Loucy (cell line): ENCODE measurements at regions not wholly inside any gene's neighbourhood (a gene's known extent, or its start where the extent isn't known, plus 50 kb on each side); places are given as distances from the start of the nearest gene placed in this dataset.

Experiments used
- H2AFZ ChIP-seq: fragments of 200-600 bp; sonication (generic); 2 replicates; pipeline ENCODE4 v1.6.0; 2016; ENCODE audit warnings: antibody characterized with exemption, mild to moderate bottlenecking, low read length, moderate library complexity
- H3F3A ChIP-seq: fragments of 200-600 bp; 2 replicates; pipeline ENCODE4 v1.6.0; 2016; ENCODE audit warnings: antibody characterized with exemption, low read depth, mild to moderate bottlenecking
- H3K27me3 ChIP-seq: fragments of 200-600 bp; sonication (generic); 2 replicates; pipeline ENCODE4 v1.6.1; 2014; ENCODE audit warnings: low read length, mild to moderate bottlenecking; ENCODE audit not compliant: insufficient read depth, poor library complexity, severe bottlenecking
- H3K36me3 ChIP-seq: fragments of 200-600 bp; sonication (generic); 2 replicates; pipeline ENCODE4 v1.6.1; 2016; ENCODE audit warnings: low read length; ENCODE audit not compliant: insufficient read depth
- H3K4me1 ChIP-seq: fragments of 200-600 bp; sonication (generic); 2 replicates; pipeline ENCODE4 v1.5.1; 2014; ENCODE audit warnings: low read length, mild to moderate bottlenecking; ENCODE audit not compliant: insufficient read depth, poor library complexity, severe bottlenecking
- H3K4me2 ChIP-seq: fragments of 200-600 bp; sonication (generic); 2 replicates; pipeline ENCODE4 v1.6.0; 2014; ENCODE audit warnings: antibody characterized with exemption, low read length, low read depth, mild to moderate bottlenecking; ENCODE audit not compliant: poor library complexity, severe bottlenecking
- H3K4me3 ChIP-seq: fragments of 200-600 bp; sonication (generic); 2 replicates; pipeline ENCODE4 v1.5.1; 2014; ENCODE audit warnings: low read length, mild to moderate bottlenecking, mixed read lengths; ENCODE audit not compliant: poor library complexity, severe bottlenecking
- H3K79me2 ChIP-seq: fragments of 200-600 bp; sonication (generic); 2 replicates; pipeline ENCODE4 v1.6.1; 2014; ENCODE audit warnings: low read length; ENCODE audit not compliant: insufficient read depth
- H3K9ac ChIP-seq: fragments of 200-600 bp; sonication (generic); 2 replicates; pipeline ENCODE4 v1.6.0; 2014; ENCODE audit warnings: mild to moderate bottlenecking, low read depth, low read length, moderate library complexity; ENCODE audit not compliant: poor library complexity, severe bottlenecking
- H3K9me2 ChIP-seq: fragments of 200-600 bp; sonication (generic); replicated peaks from 2 replicates; pipeline ENCODE4 v1.6.1; 2016; ENCODE audit warnings: low read depth, low read length, mixed read lengths
- H3K9me3 ChIP-seq: fragments of 200-600 bp; sonication (generic); 2 replicates; pipeline ENCODE4 v1.6.1; 2014; ENCODE audit warnings: mild to moderate bottlenecking, antibody characterized with exemption, low read length, low read depth; ENCODE audit not compliant: insufficient read depth
- H4K20me1 ChIP-seq: fragments of 200-600 bp; sonication (generic); 2 replicates; pipeline ENCODE4 v1.6.0; 2014; ENCODE audit warnings: antibody characterized with exemption, low read length, mild to moderate bottlenecking; ENCODE audit not compliant: insufficient read depth, poor library complexity, severe bottlenecking
- EZH2phosphoT487 ChIP-seq: fragments of 200-600 bp; IDR thresholded peaks from 2 replicates; pipeline ENCODE4 v1.6.1; 2018; ENCODE audit warnings: antibody characterized with exemption, mild to moderate bottlenecking, moderate library complexity, borderline replicate concordance
- TF ChIP-seq, protein P1 (sequence below): fragments of 200-600 bp; sonication (generic); conservative IDR thresholded peaks from 2 replicates; pipeline ENCODE4 v1.5.1; 2014; ENCODE audit warnings: mild to moderate bottlenecking, antibody characterized with exemption, low read length

DNA sequence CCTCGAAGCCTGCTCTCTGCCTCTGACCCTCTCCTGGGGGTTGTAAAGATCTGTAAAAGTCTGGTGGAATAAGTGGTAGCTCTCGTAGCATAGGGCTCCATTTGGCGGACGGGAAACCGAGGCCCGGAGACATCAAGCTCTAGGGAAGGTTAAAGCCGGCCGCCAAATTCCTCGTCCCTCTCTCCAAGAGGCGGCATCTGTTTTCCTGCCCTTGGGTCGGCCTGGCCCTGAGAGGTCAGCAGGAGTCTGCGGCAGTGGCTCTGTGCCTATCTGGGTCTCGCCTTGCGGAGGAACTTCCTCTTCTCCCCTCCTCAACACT is 72.4 kb downstream of the TEX51 start:
- H3K9me3 ChIP-seq = no peaks in the 10 kb centered on the region
- no peak for TF ChIP-seq EZH2phosphoT487
- TF ChIP-seq, protein P1, sequence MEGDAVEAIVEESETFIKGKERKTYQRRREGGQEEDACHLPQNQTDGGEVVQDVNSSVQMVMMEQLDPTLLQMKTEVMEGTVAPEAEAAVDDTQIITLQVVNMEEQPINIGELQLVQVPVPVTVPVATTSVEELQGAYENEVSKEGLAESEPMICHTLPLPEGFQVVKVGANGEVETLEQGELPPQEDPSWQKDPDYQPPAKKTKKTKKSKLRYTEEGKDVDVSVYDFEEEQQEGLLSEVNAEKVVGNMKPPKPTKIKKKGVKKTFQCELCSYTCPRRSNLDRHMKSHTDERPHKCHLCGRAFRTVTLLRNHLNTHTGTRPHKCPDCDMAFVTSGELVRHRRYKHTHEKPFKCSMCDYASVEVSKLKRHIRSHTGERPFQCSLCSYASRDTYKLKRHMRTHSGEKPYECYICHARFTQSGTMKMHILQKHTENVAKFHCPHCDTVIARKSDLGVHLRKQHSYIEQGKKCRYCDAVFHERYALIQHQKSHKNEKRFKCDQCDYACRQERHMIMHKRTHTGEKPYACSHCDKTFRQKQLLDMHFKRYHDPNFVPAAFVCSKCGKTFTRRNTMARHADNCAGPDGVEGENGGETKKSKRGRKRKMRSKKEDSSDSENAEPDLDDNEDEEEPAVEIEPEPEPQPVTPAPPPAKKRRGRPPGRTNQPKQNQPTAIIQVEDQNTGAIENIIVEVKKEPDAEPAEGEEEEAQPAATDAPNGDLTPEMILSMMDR = no peak
- H3K4me1 ChIP-seq = no peaks in the 10 kb centered on the region
- H4K20me1 ChIP-seq = no peaks in the 10 kb centered on the region
- no peaks in the 10 kb centered on the region for H3F3A ChIP-seq
- no peaks in the 10 kb centered on the region for H3K27me3 ChIP-seq
- no peak overlapping the region for H2AFZ ChIP-seq
- no peak overlapping the region for H3K4me3 ChIP-seq
- no peaks in the 10 kb centered on the region for H3K9me2 ChIP-seq
- no peaks in the 10 kb centered on the region for H3K36me3 ChIP-seq
- no peak overlapping the region for H3K4me2 ChIP-seq
- no peak overlapping the region for H3K9ac ChIP-seq
- H3K79me2 ChIP-seq = no peaks in the 10 kb centered on the region

DNA sequence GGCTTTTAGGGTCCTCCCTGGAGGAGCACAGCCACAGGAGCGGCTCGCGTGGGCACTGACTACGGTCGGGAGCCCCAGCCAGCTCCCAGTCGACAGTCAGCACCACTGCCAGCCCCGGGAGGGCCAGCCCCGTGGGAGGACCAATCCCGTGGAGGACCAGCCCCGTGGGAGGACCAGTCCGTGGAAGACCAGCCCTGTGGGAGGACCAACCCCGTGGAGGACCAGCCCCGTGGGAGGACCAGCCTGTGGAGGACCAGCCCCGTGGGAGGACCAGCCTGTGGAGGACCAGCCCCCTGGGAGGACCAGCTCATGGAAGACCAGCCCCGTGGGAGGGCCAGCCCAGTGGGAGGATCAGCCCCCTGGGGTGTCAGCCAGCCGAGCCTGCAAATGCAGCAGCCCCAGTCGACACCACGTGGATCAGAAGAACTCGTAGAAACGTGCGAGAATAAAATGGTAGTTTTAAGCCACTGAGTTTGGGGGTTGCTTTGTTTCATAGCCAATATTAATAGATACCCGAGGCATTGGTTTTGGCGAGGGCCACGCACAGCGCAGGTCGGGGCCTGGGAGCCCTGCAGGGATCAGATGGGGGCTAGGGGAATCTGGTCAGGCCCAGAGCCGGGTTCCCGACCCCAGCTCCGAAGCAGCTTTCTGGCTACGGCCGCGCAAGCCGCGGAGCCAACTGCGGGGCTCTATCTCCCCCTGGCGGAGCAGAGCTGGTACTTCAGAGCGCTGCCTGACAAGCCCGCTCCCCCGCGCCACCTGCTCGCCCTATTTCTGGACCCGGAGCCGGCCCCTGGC is 73.0 kb downstream of the TEX51 start:
- no peaks in the 10 kb centered on the region for H3K27me3 ChIP-seq
- no peaks in the 10 kb centered on the region for H3K36me3 ChIP-seq
- no peaks in the 10 kb centered on the region for H3K4me1 ChIP-seq
- H2AFZ ChIP-seq = peak overlapping the region; percentile 86
- H3K9me3 ChIP-seq = no peaks in the 10 kb centered on the region
- H3K9me2 ChIP-seq = no peaks in the 10 kb centered on the region
- H3K4me2 ChIP-seq = peak overlapping the region; percentile 82
- H3K9ac ChIP-seq = no peak overlapping the region
- TF ChIP-seq EZH2phosphoT487 = no peak
- TF ChIP-seq, protein P1 = peak; percentile 74
- H3K4me3 ChIP-seq = peak overlapping the region; percentile 64
- no peaks in the 10 kb centered on the region for H3K79me2 ChIP-seq
- H3F3A ChIP-seq = no peaks in the 10 kb centered on the region
- H4K20me1 ChIP-seq = no peaks in the 10 kb centered on the region

DNA sequence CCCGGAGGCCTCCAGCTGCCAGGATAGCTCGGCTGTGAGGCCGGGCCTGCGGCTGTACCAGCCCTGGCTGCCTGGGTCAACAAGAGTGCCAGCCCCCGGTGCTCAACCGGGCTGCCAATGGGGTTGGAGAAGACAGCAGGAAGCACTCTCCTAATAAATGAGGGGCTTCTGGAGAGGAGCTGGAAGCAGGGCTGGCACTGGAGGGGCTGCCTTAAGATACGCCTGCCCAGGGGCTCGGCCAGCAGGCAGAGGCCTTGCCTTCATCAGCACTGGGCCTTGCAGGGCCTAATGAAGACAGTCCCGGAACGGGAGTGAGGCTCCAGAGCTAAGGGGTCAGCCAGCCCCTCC is 73.6 kb downstream of the TEX51 start:
- H3K4me2 ChIP-seq = peak overlapping the region; percentile 82
- H3K79me2 ChIP-seq = no peaks in the 10 kb centered on the region
- H3K4me3 ChIP-seq = peak overlapping the region; percentile 64
- no peaks in the 10 kb centered on the region for H3K9me3 ChIP-seq
- no peak overlapping the region for H3K9ac ChIP-seq
- H3K27me3 ChIP-seq = no peaks in the 10 kb centered on the region
- no peaks in the 10 kb centered on the region for H3K9me2 ChIP-seq
- peak overlapping the region; percentile 86 for H2AFZ ChIP-seq
- H3K36me3 ChIP-seq = no peaks in the 10 kb centered on the region
- H4K20me1 ChIP-seq = no peaks in the 10 kb centered on the region
- no peaks in the 10 kb centered on the region for H3K4me1 ChIP-seq
- no peak for TF ChIP-seq EZH2phosphoT487
- TF ChIP-seq, protein P1 = 0 out of 2 replicates have a peak, but pooled peaks have one; percentile 13
- no peaks in the 10 kb centered on the region for H3F3A ChIP-seq
